HCT116 (cell line): ENCODE measurements at regions not wholly inside any gene's neighbourhood (a gene's known extent, or its start where the extent isn't known, plus 50 kb on each side); places are given as distances from the start of the nearest gene placed in this dataset.

Experiments used
- ATAC-seq: fragments of 200-7000 bp; cut with Tn5 transposase; 2 replicates; pipeline ENCODE4 v1.9.1; 2020; ENCODE audit warnings: mild to moderate bottlenecking, moderate library complexity
- BruUV-seq: library from RNA; stranded (reverse); fragments of 400-500 nt; replicated peaks from 2 replicates; lab custom pipeline; 2021; lab: Mats Ljungman, UMichigan
- CTCF ChIA-PET: fragments of 300-600 bp; sonication (Branson Sonifier 250); formaldehyde crosslinking; loops from one replicate; lab custom pipeline; 2021; ENCODE audit warnings: antibody characterized with exemption; lab: Charles Lee
- POLR2A ChIA-PET: fragments of 300-600, 350-600 bp; sonication (Branson Sonifier 250); formaldehyde crosslinking; loops from one replicate; lab custom pipeline; 2021; ENCODE audit warnings: antibody characterized with exemption; lab: Charles Lee
- RAD21 ChIA-PET, 2 experiments: fragments of 300-600 bp; sonication (Branson Sonifier 250); formaldehyde crosslinking; loops; one replicate each; lab custom pipeline; 2023; ENCODE audit warnings: low total read pairs in 2 of 2; ENCODE audit not compliant: uncharacterized antibody in 2 of 2, unreplicated experiment in 2 of 2, low non-redundant PET in 1 of 2; lab: Charles Lee
- DNase-seq: peaks from one replicate; pipeline ENCODE4 v3.0.0-alpha.2; 2010; ENCODE audit warnings: low read depth, low spot score
- H2AFZ ChIP-seq: fragments of 200-600 bp; shearing (Covaris generic), sonication (generic); 2 replicates; pipeline ENCODE4 v1.6.1; 2017; ENCODE audit warnings: low read depth, mixed run types, mixed read lengths, antibody characterized with exemption, low read length; ENCODE audit not compliant: poor library complexity, severe bottlenecking
- H3K27ac ChIP-seq: 2 replicates; pipeline ENCODE4 v1.5.1; 2012; ENCODE audit warnings: low read depth, low read length
- H3K27me3 ChIP-seq: fragments of 200-600 bp; sonication (generic); 2 replicates; pipeline ENCODE4 v1.6.1; 2016; ENCODE audit warnings: mixed run types, low read length, mixed read lengths; ENCODE audit not compliant: insufficient read depth
- H3K36me3 ChIP-seq, 2 experiments: fragments of 200-500 bp in 1 of 2; fragments of 200-600 bp in 1 of 2; sonication (Bioruptor generic) in 1 of 2; sonication (generic) in 1 of 2; 2 replicates each; pipeline versions ENCODE4 v1.5.1 to v1.6.1; 2014 to 2016; ENCODE audit warnings: low read length in 2 of 2, inconsistent platforms in 1 of 2, mixed read lengths in 1 of 2, mixed run types in 1 of 2; ENCODE audit not compliant: insufficient read depth in 2 of 2, control insufficient read depth in 1 of 2
- H3K4me1 ChIP-seq, 2 experiments: fragments of 200-600 bp in 1 of 2; sonication (generic) in 1 of 2; 2 replicates each; pipeline versions ENCODE4 v1.5.1 to v1.6.1; 2012 to 2017; ENCODE audit warnings: low read length in 2 of 2, inconsistent platforms in 1 of 2, mild to moderate bottlenecking in 1 of 2, mixed read lengths in 1 of 2, mixed run types in 1 of 2, moderate library complexity in 1 of 2; ENCODE audit not compliant: insufficient read depth in 2 of 2, control insufficient read depth in 1 of 2
- H3K4me2 ChIP-seq: fragments of 200-600 bp; sonication (generic); 2 replicates; pipeline ENCODE4 v1.6.1; 2017; ENCODE audit warnings: mixed run types, low read length, mixed read lengths
- H3K4me3 ChIP-seq, 2 experiments: fragments of 200-600 bp in 1 of 2; sonication (generic) in 1 of 2; replicated peaks in 1 of 2; 2 replicates each; pipeline ENCODE4 v1.5.1; 2011 to 2016; ENCODE audit warnings: low read length in 2 of 2, control low read depth in 1 of 2, low read depth in 1 of 2, mild to moderate bottlenecking in 1 of 2, mixed read lengths in 1 of 2, mixed run types in 1 of 2
- H3K79me2 ChIP-seq: fragments of 200-600 bp; sonication (generic); 2 replicates; pipeline ENCODE4 v1.6.1; 2017; ENCODE audit warnings: mild to moderate bottlenecking, mixed run types, low read length, moderate library complexity, mixed read lengths; ENCODE audit not compliant: insufficient read depth
- H3K9ac ChIP-seq: fragments of 200-600 bp; sonication (generic); 2 replicates; pipeline ENCODE4 v1.6.1; 2016; ENCODE audit warnings: low read length, mixed read lengths
- H3K9me2 ChIP-seq: fragments of 200-600 bp; sonication (generic), shearing (Covaris generic); 2 replicates; pipeline ENCODE4 v1.6.1; 2017; ENCODE audit warnings: mixed run types, mild to moderate bottlenecking, moderate library complexity; ENCODE audit not compliant: insufficient read depth
- H3K9me3 ChIP-seq, 2 experiments: fragments of 200-500 bp in 1 of 2; fragments of 200-600 bp in 1 of 2; sonication (Bioruptor generic) in 1 of 2; sonication (generic) in 1 of 2; 2 replicates each; pipeline ENCODE4 v1.6.1; 2014 to 2017; ENCODE audit warnings: low read length in 2 of 2, mixed read lengths in 2 of 2, inconsistent platforms in 1 of 2, low read depth in 1 of 2, mild to moderate bottlenecking in 1 of 2, mixed run types in 1 of 2, moderate library complexity in 1 of 2; ENCODE audit not compliant: control insufficient read depth in 1 of 2, insufficient read depth in 1 of 2
- H4K20me1 ChIP-seq: fragments of 200-600 bp; sonication (generic), shearing (Covaris generic); 2 replicates; pipeline ENCODE4 v1.6.1; 2017; ENCODE audit warnings: mixed run types, mild to moderate bottlenecking, moderate library complexity; ENCODE audit not compliant: insufficient read depth
- ATF3 ChIP-seq: IDR thresholded peaks from 2 replicates; pipeline ENCODE4 v1.6.1; 2012
- CBX3 ChIP-seq: IDR thresholded peaks from 2 replicates; pipeline ENCODE4 v1.6.1; 2012; ENCODE audit warnings: low read depth
- CTCF ChIP-seq, 3 experiments: fragments of 200-600 bp in 1 of 3; sonication (generic) in 1 of 3; IDR thresholded peaks in 2 of 3; conservative IDR thresholded peaks in 1 of 3; 2 replicates each; pipeline ENCODE4 v1.5.1; 2012 to 2017; ENCODE audit warnings: low read depth in 2 of 3, low read length in 2 of 3, antibody characterized with exemption in 1 of 3, borderline replicate concordance in 1 of 3, control low read depth in 1 of 3, mild to moderate bottlenecking in 1 of 3, mixed read lengths in 1 of 3, mixed run types in 1 of 3, moderate library complexity in 1 of 3; ENCODE audit not compliant: insufficient read depth in 1 of 3
- EGR1 ChIP-seq: IDR thresholded peaks from 2 replicates; pipeline ENCODE4 v1.6.1; 2012; ENCODE audit warnings: low read depth
- EZH2phosphoT487 ChIP-seq: fragments of 200-600 bp; IDR thresholded peaks from 2 replicates; pipeline ENCODE4 v1.6.1; 2018; ENCODE audit warnings: antibody characterized with exemption, borderline replicate concordance
- FOSL1 ChIP-seq: IDR thresholded peaks from 2 replicates; pipeline ENCODE4 v1.6.1; 2012; ENCODE audit warnings: low read depth
- JUND ChIP-seq: IDR thresholded peaks from 2 replicates; pipeline ENCODE4 v1.6.1; 2012
- MAX ChIP-seq: IDR thresholded peaks from 2 replicates; pipeline ENCODE4 v1.6.1; 2012
- POLR2A ChIP-seq: IDR thresholded peaks from 2 replicates; pipeline ENCODE4 v1.7.0; 2011; ENCODE audit warnings: borderline replicate concordance; ENCODE audit not compliant: insufficient read depth, insufficient read length; ENCODE audit errors: extremely low read depth
- POLR2AphosphoS5 ChIP-seq: IDR thresholded peaks from 2 replicates; pipeline ENCODE4 v1.6.1; 2011; ENCODE audit warnings: mild to moderate bottlenecking, low read depth, low read length, moderate library complexity
- RAD21 ChIP-seq: IDR thresholded peaks from 2 replicates; pipeline ENCODE4 v1.6.1; 2012; ENCODE audit warnings: low read depth, mild to moderate bottlenecking
- REST ChIP-seq: IDR thresholded peaks from 2 replicates; pipeline ENCODE4 v1.6.1; 2012; ENCODE audit warnings: low read depth
- SIN3A ChIP-seq: IDR thresholded peaks from 2 replicates; pipeline ENCODE4 v1.6.1; 2012; ENCODE audit warnings: low read depth
- SP1 ChIP-seq: IDR thresholded peaks from 2 replicates; pipeline ENCODE4 v1.6.1; 2012; ENCODE audit warnings: low read depth
- SRF ChIP-seq: IDR thresholded peaks from 2 replicates; pipeline ENCODE4 v1.6.1; 2012; ENCODE audit warnings: low read depth
- TCF7L2 ChIP-seq: IDR thresholded peaks from 2 replicates; pipeline ENCODE4 v1.7.0; 2011; ENCODE audit warnings: borderline replicate concordance, inconsistent platforms; ENCODE audit not compliant: insufficient read depth, insufficient read length; ENCODE audit errors: extremely low read depth
- YY1 ChIP-seq: IDR thresholded peaks from 2 replicates; pipeline ENCODE4 v1.6.1; 2011; ENCODE audit warnings: low read length, low read depth, moderate library complexity, mild to moderate bottlenecking; ENCODE audit not compliant: insufficient replicate concordance; ENCODE audit errors: extremely low read depth
- ZBTB33 ChIP-seq: IDR thresholded peaks from 2 replicates; pipeline ENCODE4 v1.6.1; 2011; ENCODE audit warnings: mild to moderate bottlenecking, low read length, moderate library complexity; ENCODE audit not compliant: insufficient replicate concordance; ENCODE audit errors: extremely low read depth
- intact Hi-C: fragments of 100-400 bp; cut with micrococcal nuclease; formaldehyde crosslinking; loops from 2 replicates; pipeline ENCODE4 v1.10.0; 2022

GRCh38 chr11:80350541-80350940 lies 909.7 kb upstream of the TENM4 start:
- H3K36me3 ChIP-seq: no peaks in the 10 kb centered on the region
- no peak overlapping the region for H3K4me2 ChIP-seq
- no peak overlapping the region for H3K9ac ChIP-seq
- no peak for ATAC-seq
- DNase-seq: no peak
- POLR2A ChIA-PET: no interaction called here
- no peak for TF ChIP-seq FOSL1
- TF ChIP-seq EGR1: no peak
- no peak for TF ChIP-seq SP1
- TF ChIP-seq ZBTB33: no peak
- TF ChIP-seq JUND: no peak
- TF ChIP-seq CBX3: no peak
- no peak for TF ChIP-seq CTCF (IDR thresholded peaks at IDR 0.05 in 2 of 3, conservative IDR thresholded peaks at IDR 0.05 in 1 of 3; ENCODE audit: borderline replicate concordance in 1 of 3, insufficient read depth in 1 of 3, low read depth in 2 of 3, low read length in 2 of 3)
- no peak for TF ChIP-seq SRF
- no peak for TF ChIP-seq RAD21
- TF ChIP-seq REST: no peak
- no peak for TF ChIP-seq SIN3A
- TF ChIP-seq ATF3: no peak
- no peak for TF ChIP-seq MAX
- TF ChIP-seq POLR2A: no peak
- no peak for TF ChIP-seq POLR2AphosphoS5
- no peak for TF ChIP-seq TCF7L2
- TF ChIP-seq YY1: no peak
- no peak for TF ChIP-seq EZH2phosphoT487
- TF ChIP-seq, all 23 proteins: peak for 0
- H3K4me3 ChIP-seq: no peak overlapping the region
- H3K9me2 ChIP-seq: no peaks in the 10 kb centered on the region
- peaks cover 5 to 24% of the 10 kb centered on the region in 2 experiments; a peak in 2 of 4 replicates for H3K9me3 ChIP-seq
- BruUV-seq: no TSS peak
- no peak overlapping the region for H2AFZ ChIP-seq
- H3K4me1 ChIP-seq: no peaks in the 10 kb centered on the region
- no peak overlapping the region for H3K27ac ChIP-seq
- intact Hi-C loops: no loop called here
- H4K20me1 ChIP-seq: no peaks in the 10 kb centered on the region
- H3K27me3 ChIP-seq: no peaks in the 10 kb centered on the region
- no peaks in the 10 kb centered on the region for H3K79me2 ChIP-seq
- ChIA-PET CTCF (no interaction called here), RAD21 (no interaction called here)
